GM12892 (cell line): ENCODE measurements at regions not wholly inside any gene's neighbourhood (a gene's known extent, or its start where the extent isn't known, plus 50 kb on each side); places are given as distances from the start of the nearest gene placed in this dataset.

Source experiments
- POLR2A ChIP-seq: IDR thresholded peaks from 2 replicates; pipeline ENCODE4 v1.6.1; 2011; ENCODE audit warnings: low read depth, low read length, control low read depth
- POLR2AphosphoS5 ChIP-seq: IDR thresholded peaks from 2 replicates; pipeline ENCODE4 v1.6.1; 2011; ENCODE audit warnings: low read depth, low read length, control low read depth

GRCh38 chr13:109680930-109681329 lies 105.5 kb downstream of the IRS2 start:
- no peak for TF ChIP-seq POLR2AphosphoS5
- no peak for TF ChIP-seq POLR2A
